ENCODE measurements at regions not wholly inside any gene's neighbourhood (a gene's known extent, or its start where the extent isn't known, plus 50 kb on each side); places are given as distances from the start of the nearest gene placed in this dataset.

DNA sequence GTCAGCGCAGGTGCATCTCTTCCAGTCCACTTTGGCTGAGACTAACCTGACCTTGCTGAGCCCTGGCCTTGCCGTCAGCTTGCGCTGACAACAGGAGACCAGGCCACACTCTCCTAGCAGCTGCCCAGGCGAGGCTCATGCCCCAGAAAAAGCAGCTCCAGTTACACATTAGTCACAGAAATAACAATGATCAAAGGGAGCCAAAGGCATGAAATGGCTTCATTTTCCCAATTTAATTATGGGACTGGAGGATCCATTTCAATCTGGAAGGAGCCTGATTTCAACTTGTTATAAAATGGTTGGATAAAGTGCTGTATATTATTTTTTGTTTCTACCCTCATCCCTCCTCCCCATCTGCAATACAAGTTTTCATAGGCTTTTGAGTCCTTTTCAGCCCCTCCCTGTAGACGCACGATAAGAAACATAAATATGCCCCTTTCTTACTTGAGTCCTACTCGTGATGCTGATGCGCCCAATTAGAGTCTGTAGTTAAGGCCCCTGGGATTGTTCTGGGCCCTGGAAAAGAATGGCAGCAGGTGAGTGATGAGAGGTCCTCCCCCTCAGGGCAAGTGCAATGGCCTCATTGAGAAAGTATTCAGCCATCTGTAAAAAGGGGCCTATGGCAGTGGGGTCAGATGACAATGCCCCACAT is 376.0 kb downstream of the C12orf75 start:
- TF ChIP-seq CTCF (conservative IDR thresholded peaks at IDR 0.05; ENCODE audit: low read depth, low read length), result no peak
- no peak for DNase-seq (ENCODE audit: low read depth)
- no peak overlapping the region for H3K4me3 ChIP-seq (ENCODE audit: low read depth, low read length)

GRCh38 chr12:105706973-105707334 is 376.5 kb downstream of the C12orf75 start:
- no peak overlapping the region for H3K4me3 ChIP-seq (ENCODE audit: low read depth, low read length)
- no peak for DNase-seq (ENCODE audit: low read depth)
- TF ChIP-seq CTCF (conservative IDR thresholded peaks at IDR 0.05; ENCODE audit: low read depth, low read length), result no peak

GRCh38 chr12:105713606-105714305 is 383.3 kb downstream of the C12orf75 start:
- TF ChIP-seq CTCF (conservative IDR thresholded peaks at IDR 0.05; ENCODE audit: low read depth, low read length), result no peak
- no peak for DNase-seq (ENCODE audit: low read depth)
- H3K4me3 ChIP-seq (ENCODE audit: low read depth, low read length), result no peak overlapping the region

DNA sequence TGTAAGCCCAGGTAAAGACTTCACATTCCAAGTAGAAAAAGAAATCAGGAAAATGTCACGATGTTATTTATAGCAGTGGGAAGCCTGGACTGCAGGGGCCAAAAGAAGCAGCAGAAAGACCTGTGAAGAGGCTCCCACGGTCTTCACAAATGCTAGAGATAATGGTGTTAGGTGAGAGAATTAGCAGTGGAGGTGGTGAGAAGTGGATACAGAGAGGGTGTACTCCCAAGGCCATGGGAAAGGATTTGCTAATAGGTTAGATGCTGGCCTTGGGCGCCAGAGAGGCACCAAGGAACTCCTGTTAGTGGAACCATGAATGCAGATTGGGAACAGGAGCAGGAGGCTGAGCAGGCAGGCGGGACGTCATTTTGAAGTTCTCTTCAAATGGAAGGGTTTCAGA is 386.1 kb downstream of the C12orf75 start:
- DNase-seq (ENCODE audit: low read depth), result no peak
- TF ChIP-seq CTCF (conservative IDR thresholded peaks at IDR 0.05; ENCODE audit: low read depth, low read length), result no peak
- no peak overlapping the region for H3K4me3 ChIP-seq (ENCODE audit: low read depth, low read length)

- no peak for DNase-seq (ENCODE audit: low read depth)
- no peak overlapping the region for H3K4me3 ChIP-seq (ENCODE audit: low read depth, low read length)
- no peak for TF ChIP-seq CTCF (conservative IDR thresholded peaks at IDR 0.05; ENCODE audit: low read depth, low read length)
Measured at GRCh38 chr12:105721051-105721825, 390.7 kb downstream of the C12orf75 start.

- no peak for TF ChIP-seq CTCF (conservative IDR thresholded peaks at IDR 0.05; ENCODE audit: low read depth, low read length)
- DNase-seq (ENCODE audit: low read depth), result no peak
- no peak overlapping the region for H3K4me3 ChIP-seq (ENCODE audit: low read depth, low read length)
Measured at GRCh38 chr12:105721891-105722290, 391.4 kb downstream of the C12orf75 start.
